CD4-positive, alpha-beta T cell (primary cell): ENCODE measurements at regions not wholly inside any gene's neighbourhood (a gene's known extent, or its start where the extent isn't known, plus 50 kb on each side); places are given as distances from the start of the nearest gene placed in this dataset.

Source experiments
- ATAC-seq: fragments of 200-7000 bp; cut with Tn5 transposase; one replicate; pipeline ENCODE4 v1.10.0; 2022; ENCODE audit warnings: mild to moderate bottlenecking; ENCODE audit not compliant: poor library complexity
- CTCF ChIA-PET: fragments of 350-600 bp; sonication (Branson Sonifier 250); formaldehyde crosslinking; loops from one replicate; lab custom pipeline; 2021; ENCODE audit warnings: antibody characterized with exemption, inconsistent platforms; lab: Charles Lee
- POLR2A ChIA-PET: fragments of 350-600 bp; sonication (Branson Sonifier 250); formaldehyde crosslinking; loops from one replicate; lab custom pipeline; 2021; ENCODE audit warnings: antibody characterized with exemption, inconsistent platforms; lab: Charles Lee
- DNase-seq, 14 experiments: peaks; one replicate each; pipeline ENCODE4 v3.0.0-alpha.2; 2013 to 2020; ENCODE audit warnings: mixed read lengths in 2 of 14
- H3K27ac ChIP-seq, 2 donors: one replicate each; pipeline versions ENCODE4 v1.5.1 to v1.7.0; 2013; ENCODE audit warnings: low read length in 2 of 2, low read depth in 1 of 2, mild to moderate bottlenecking in 1 of 2
- H3K27me3 ChIP-seq, 2 experiments: 1 replicate in 1 of 2; 2 replicates in 1 of 2; pipeline versions ENCODE4 v1.6.1 to v1.7.0; 2013; ENCODE audit warnings: low read length in 2 of 2, control low read depth in 1 of 2, mild to moderate bottlenecking in 1 of 2, moderate library complexity in 1 of 2; ENCODE audit not compliant: insufficient read depth in 2 of 2, control insufficient read depth in 1 of 2
- H3K36me3 ChIP-seq: one replicate; pipeline ENCODE4 v1.6.1; 2013; ENCODE audit warnings: low read length, control low read depth; ENCODE audit not compliant: insufficient read depth
- H3K4me1 ChIP-seq: one replicate; pipeline ENCODE4 v1.6.1; 2013; ENCODE audit warnings: low read length, control low read depth; ENCODE audit not compliant: insufficient read depth
- H3K4me3 ChIP-seq: one replicate; pipeline ENCODE4 v1.5.1; 2013; ENCODE audit warnings: mild to moderate bottlenecking, low read length, moderate library complexity
- H3K9me3 ChIP-seq, 2 experiments: 1 replicate in 1 of 2; 2 replicates in 1 of 2; pipeline versions ENCODE4 v1.6.1 to v1.7.0; 2013; ENCODE audit warnings: low read length in 2 of 2, mild to moderate bottlenecking in 2 of 2, control low read depth in 1 of 2, moderate library complexity in 1 of 2; ENCODE audit not compliant: control insufficient read depth in 1 of 2, insufficient read depth in 1 of 2
- H3K27ac Mint-ChIP-seq: one replicate; pipeline ENCODE4 v1.8.0; 2020; ENCODE audit warnings: mixed read lengths
- H3K27me3 Mint-ChIP-seq: one replicate; pipeline ENCODE4 v1.8.0; 2021; ENCODE audit warnings: mixed read lengths
- H3K36me3 Mint-ChIP-seq: one replicate; pipeline ENCODE4 v1.8.0; 2021; ENCODE audit warnings: low read depth, mixed read lengths
- H3K4me1 Mint-ChIP-seq: one replicate; pipeline ENCODE4 v1.8.0; 2021; ENCODE audit warnings: low read depth, mixed read lengths
- H3K4me3 Mint-ChIP-seq: one replicate; pipeline ENCODE4 v1.8.0; 2020; ENCODE audit warnings: mild to moderate bottlenecking, mixed read lengths
- H3K9me3 Mint-ChIP-seq: one replicate; pipeline ENCODE4 v1.8.0; 2020; ENCODE audit warnings: mixed read lengths
- intact Hi-C, 2 experiments: fragments of 100-400 bp; cut with DNase I in 1 of 2; cut with micrococcal nuclease in 1 of 2; formaldehyde crosslinking; loops; one replicate each; pipeline versions ENCODE4 v1.15.1 to v1.9.0; 2023 to 2025; cut with DNase I, micrococcal nuclease
- TF ChIP-seq, protein P1 (sequence below): fragments of 200-600 bp; IDR thresholded peaks from one replicate; pipeline ENCODE4 v1.8.0; 2022; ENCODE audit warnings: antibody characterized with exemption, mild to moderate bottlenecking

DNA sequence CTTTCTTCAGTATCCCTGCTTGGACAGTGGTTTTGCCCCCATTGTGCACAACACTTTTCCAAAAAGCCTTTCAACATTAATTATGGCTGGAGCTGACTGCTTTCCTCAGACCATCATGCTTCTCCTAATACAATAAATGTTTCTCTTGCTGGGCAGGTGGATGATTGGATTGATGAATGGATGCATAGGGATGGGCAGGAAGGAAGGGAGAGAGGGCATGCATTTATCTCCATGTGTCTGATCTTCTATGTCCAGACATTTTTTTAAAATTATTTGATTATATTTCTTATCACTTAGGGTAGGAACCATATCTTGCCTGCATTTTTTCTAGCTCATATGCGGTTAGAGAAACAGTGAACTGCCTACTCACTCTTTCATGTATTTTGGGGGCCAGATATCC, 218.5 kb downstream of the PRL start:
- no peaks in the 10 kb centered on the region for H3K27me3 ChIP-seq
- Mint-ChIP-seq H3K4me1 (no peaks in the 10 kb centered on the region), H3K4me3 (no peak overlapping the region), H3K27ac (no peak overlapping the region), H3K27me3 (no peaks in the 10 kb centered on the region), H3K36me3 (no peaks in the 10 kb centered on the region), H3K9me3 (no peaks in the 10 kb centered on the region)
- no peak overlapping the region for H3K27ac ChIP-seq
- intact Hi-C loops: no loop called here
- no peaks in the 10 kb centered on the region for H3K36me3 ChIP-seq
- TF ChIP-seq, protein P1, sequence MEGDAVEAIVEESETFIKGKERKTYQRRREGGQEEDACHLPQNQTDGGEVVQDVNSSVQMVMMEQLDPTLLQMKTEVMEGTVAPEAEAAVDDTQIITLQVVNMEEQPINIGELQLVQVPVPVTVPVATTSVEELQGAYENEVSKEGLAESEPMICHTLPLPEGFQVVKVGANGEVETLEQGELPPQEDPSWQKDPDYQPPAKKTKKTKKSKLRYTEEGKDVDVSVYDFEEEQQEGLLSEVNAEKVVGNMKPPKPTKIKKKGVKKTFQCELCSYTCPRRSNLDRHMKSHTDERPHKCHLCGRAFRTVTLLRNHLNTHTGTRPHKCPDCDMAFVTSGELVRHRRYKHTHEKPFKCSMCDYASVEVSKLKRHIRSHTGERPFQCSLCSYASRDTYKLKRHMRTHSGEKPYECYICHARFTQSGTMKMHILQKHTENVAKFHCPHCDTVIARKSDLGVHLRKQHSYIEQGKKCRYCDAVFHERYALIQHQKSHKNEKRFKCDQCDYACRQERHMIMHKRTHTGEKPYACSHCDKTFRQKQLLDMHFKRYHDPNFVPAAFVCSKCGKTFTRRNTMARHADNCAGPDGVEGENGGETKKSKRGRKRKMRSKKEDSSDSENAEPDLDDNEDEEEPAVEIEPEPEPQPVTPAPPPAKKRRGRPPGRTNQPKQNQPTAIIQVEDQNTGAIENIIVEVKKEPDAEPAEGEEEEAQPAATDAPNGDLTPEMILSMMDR: no peak
- ATAC-seq (no peak), DNase-seq (no peak)
- no peaks in the 10 kb centered on the region for H3K4me1 ChIP-seq
- H3K4me3 ChIP-seq: no peak overlapping the region
- ChIA-PET POLR2A (no interaction called here), CTCF (interaction anchor here (0.9 to 1.2 kb wide), 2 partner anchors 9 to 10 kb away, joined by 3 read pairs; no protein-coding TSS in a partner anchor)
- H3K9me3 ChIP-seq: peaks cover 0 to 3% of the 10 kb centered on the region in 2 experiments

DNA sequence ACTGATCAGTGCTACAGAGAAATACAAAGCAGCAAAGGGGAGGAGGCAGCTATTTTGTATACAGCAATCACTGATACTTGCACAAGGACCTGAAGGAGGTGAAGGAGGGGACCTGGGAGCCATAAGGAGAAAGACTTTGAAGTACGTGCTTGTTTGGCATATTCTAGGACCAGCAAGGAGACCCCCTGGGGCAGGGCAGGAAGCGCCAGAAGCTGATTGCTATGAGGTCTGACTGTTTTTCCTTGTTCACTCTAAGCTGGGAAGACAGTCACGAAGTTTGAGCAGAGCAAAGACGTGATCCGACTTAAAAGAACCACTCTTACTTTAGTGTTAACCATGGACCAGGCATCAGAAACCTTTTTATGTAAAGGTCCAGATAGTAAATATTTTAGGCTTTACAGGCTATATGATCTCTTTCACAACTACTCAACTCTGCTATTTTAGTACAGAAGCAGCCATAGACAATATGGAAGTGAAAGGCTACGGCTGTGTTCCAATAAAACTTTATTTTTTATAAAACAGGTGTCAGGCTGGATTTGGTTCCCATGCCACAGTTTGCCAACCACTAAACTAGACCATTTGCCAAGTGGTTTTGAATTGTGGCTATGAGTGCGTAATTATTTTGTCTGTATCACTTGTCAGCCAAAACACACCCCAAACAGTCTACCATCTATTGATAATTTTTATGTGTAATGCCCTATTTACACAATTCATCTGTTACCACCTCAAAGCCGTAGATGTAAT, 217.9 kb downstream of the PRL start:
- Mint-ChIP-seq H3K4me3 (no peak overlapping the region), H3K4me1 (no peaks in the 10 kb centered on the region), H3K9me3 (no peaks in the 10 kb centered on the region), H3K27ac (no peak overlapping the region), H3K27me3 (no peaks in the 10 kb centered on the region), H3K36me3 (no peaks in the 10 kb centered on the region)
- DNase-seq (no peak), ATAC-seq (no peak)
- intact Hi-C loops: no loop called here
- no peaks in the 10 kb centered on the region for H3K4me1 ChIP-seq
- H3K36me3 ChIP-seq: no peaks in the 10 kb centered on the region
- ChIA-PET POLR2A (no interaction called here), CTCF (interaction anchor here (0.9 to 1.2 kb wide), 2 partner anchors 10 to 11 kb away, joined by 3 read pairs; no protein-coding TSS in a partner anchor)
- H3K9me3 ChIP-seq: peaks cover 0 to 3% of the 10 kb centered on the region in 2 experiments
- H3K27ac ChIP-seq: no peak overlapping the region
- no peaks in the 10 kb centered on the region for H3K27me3 ChIP-seq
- no peak overlapping the region for H3K4me3 ChIP-seq
- TF ChIP-seq, protein P1: no peak

DNA sequence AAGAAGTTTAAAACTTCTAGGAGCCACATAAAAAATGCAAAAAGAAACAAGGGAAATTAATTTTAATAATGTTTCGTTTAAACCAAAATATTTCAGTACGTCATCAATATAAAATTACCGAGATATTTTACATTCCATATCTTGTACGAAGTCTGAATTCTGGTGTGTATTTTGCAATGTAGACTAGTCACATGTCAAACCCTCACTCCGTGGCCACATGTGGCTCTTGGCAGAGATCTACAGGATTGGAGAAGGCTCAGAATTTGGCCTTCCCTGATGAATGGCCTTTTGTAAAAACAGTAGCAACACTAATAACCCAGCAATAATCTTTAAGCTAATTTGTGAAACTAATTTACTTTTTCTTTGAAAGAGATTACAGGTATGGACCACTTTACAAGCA, 217.1 kb downstream of the PRL start:
- ATAC-seq (no peak), DNase-seq (no peak)
- ChIA-PET CTCF (no interaction called here), POLR2A (no interaction called here)
- Histone ChIP-seq H3K4me3 (no peak overlapping the region), H3K9me3 (peaks cover 0 to 3% of the 10 kb centered on the region in 2 experiments), H3K36me3 (no peaks in the 10 kb centered on the region), H3K27me3 (no peaks in the 10 kb centered on the region), H3K4me1 (no peaks in the 10 kb centered on the region), H3K27ac (no peak overlapping the region)
- no peaks in the 10 kb centered on the region for H3K4me1 Mint-ChIP-seq
- H3K9me3 Mint-ChIP-seq: no peaks in the 10 kb centered on the region
- intact Hi-C loops: no loop called here
- no peaks in the 10 kb centered on the region for H3K36me3 Mint-ChIP-seq
- no peaks in the 10 kb centered on the region for H3K27me3 Mint-ChIP-seq
- no peak overlapping the region for H3K27ac Mint-ChIP-seq
- TF ChIP-seq, protein P1: no peak
- H3K4me3 Mint-ChIP-seq: no peak overlapping the region
